HFF-Myc (cell line): ENCODE measurements at regions not wholly inside any gene's neighbourhood (a gene's known extent, or its start where the extent isn't known, plus 50 kb on each side); places are given as distances from the start of the nearest gene placed in this dataset.
"Not testable (repeated sequence)": the region's sequence is repeated elsewhere in the genome, so short reads cannot be mapped to it uniquely, and the experiment has no call there.

ENCODE experiments used
- DNase-seq: peaks from one replicate; pipeline ENCODE4 v3.0.0-alpha.2; 2011; ENCODE audit warnings: low read depth; ENCODE audit errors: extremely low read depth
- H3K4me3 ChIP-seq: replicated peaks from 2 replicates; pipeline ENCODE4 v1.5.1; 2011; ENCODE audit warnings: low read depth, mild to moderate bottlenecking, control low read depth, low read length
- TF ChIP-seq, protein P1 (sequence below): IDR thresholded peaks from 2 replicates; pipeline ENCODE4 v1.5.1; 2012; ENCODE audit warnings: mild to moderate bottlenecking, low read depth, low read length, control low read depth; ENCODE audit errors: missing control alignments

DNA sequence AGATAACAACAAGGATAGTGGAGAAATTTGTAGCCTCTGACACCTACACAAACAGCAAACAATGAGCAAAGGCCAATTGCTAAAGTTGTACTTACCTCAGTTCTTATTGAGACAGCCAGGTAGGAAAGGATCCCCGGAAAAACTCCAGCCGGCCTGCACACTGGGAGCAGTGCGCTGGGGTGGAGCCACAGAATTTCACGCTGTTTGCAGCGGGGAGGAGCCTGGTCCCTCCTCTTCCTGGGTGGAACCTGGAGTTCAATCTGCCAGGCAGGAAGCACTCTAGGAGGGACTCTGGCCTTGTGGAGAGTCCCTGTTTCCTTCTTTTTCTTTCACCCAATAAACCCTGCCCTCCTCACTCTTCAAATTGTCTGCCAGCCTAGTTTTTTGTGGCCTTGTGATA is 382.6 kb upstream of the TGIF2LX start:
- DNase-seq, H3K4me3 ChIP-seq: not testable (repeated sequence)

DNA sequence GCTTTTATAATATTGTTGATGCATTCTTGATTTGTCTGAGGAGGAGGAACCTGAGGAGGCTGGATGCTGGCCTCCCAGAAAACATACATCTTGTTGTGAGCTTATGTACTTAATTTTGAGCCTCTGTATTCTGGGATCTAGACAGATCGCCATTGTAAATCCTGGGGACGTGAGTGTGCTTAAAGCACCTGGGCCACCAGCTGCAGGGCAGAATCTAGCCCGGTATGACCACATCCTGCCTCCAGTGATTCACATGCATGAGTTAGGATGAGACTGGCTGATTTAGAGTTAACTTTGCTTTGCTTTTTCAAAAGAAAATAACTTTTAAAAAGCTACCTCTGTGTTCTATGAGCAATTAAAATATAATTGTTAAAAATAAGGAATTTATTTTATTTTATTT is 364.6 kb upstream of the TGIF2LX start:
- not testable (repeated sequence) for DNase-seq, H3K4me3 ChIP-seq

DNA sequence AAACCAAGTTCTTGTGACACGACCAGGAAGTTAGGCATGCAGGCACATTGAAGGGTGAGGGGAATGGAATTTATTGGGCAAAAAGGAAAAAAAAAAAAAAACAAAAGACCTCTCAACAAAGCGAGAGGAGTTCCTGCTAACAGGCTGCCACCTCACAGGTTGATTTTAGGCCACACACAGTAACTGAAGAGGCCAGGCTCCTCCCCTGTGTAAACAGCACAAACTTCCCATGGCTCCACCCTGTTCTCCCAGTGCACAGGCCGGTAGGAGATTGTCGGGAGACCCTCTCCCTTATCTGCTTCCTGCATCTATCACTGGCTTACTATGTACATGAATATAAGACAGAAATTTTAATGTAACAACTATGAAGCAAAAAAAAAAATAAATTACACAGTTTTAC is 359.6 kb upstream of the TGIF2LX start:
- not testable (repeated sequence) for DNase-seq, H3K4me3 ChIP-seq

DNA sequence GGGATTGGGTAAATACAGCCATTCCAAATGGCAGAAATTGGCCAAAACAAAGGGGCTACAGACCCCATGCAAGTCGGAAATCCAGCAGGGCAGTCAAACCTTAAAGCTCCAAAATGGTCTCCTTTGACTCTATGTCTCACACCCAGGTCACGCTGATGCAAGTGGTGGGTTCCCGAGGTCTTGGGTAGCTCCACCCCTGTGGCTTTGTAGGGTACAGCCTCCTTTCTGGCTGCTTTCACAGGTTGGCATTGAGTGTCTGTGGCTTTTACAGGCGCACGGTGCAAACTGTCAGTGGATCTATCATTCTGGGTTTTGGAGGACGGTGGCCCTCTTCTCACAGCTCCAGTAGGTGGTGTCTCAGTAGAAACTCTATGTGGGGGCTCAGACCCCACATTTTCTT is 358.6 kb upstream of the TGIF2LX start:
- not testable (repeated sequence) for DNase-seq, H3K4me3 ChIP-seq

DNA sequence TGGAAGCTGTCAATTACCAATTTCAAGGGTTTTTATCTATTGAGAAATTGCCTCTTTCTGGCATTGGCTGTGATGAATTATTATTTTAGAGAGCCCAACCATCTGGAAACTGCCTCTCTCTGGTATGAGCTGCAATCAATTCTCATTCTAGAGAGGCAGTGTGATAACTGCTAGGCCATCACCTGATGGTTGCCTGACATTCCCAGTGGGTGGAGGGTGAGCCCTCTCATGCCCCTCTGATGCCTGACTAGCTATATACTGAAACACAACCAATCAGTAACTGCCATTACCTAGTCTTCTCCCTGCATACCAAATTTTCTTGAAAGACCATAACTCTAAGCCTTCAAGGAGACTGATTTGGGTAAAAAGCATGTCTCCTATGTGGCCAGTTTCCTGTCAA is 353.9 kb upstream of the TGIF2LX start:
- not testable (repeated sequence) for H3K4me3 ChIP-seq, DNase-seq

DNA sequence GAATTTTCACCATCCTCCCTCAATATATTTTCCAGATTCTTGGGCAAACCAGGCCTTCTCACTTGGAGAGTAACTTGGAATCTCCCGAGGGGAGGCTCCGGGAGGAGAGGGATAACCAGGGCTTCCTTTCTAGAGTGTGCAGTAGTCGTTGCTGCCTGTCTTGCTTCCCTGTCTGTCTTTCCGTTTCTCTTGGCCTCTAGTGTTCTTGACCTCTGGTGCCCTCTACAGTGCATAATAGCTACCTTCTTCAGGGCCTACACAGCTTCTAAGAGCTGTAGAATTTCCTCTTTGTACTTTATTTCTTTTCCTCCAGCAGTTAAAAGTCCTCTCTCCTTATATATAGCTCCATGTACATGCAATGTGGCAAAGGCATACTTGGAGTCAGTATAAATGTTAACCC is 339.8 kb upstream of the TGIF2LX start:
- not testable (repeated sequence) for DNase-seq, H3K4me3 ChIP-seq

DNA sequence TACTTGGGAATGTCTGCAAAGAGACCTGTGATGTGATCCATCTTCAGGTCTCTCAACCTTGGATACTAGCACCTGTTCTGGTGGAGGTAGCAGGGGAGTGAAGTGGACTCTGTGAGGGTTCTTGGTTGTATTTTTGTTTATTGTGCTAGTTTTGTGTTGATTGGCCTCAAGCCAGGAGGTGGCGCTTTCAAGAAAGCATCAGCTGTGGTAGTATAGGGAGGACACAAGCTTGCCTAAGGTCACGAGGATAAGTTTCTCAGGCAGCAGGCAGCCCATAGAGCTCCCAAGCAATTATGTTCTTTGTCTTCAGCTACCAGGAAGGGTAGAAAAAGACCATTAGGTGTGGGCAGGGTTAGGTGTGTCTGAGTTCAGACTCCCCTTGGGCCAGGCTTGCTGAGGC is 289.9 kb upstream of the TGIF2LX start:
- not testable (repeated sequence) for DNase-seq, H3K4me3 ChIP-seq

DNA sequence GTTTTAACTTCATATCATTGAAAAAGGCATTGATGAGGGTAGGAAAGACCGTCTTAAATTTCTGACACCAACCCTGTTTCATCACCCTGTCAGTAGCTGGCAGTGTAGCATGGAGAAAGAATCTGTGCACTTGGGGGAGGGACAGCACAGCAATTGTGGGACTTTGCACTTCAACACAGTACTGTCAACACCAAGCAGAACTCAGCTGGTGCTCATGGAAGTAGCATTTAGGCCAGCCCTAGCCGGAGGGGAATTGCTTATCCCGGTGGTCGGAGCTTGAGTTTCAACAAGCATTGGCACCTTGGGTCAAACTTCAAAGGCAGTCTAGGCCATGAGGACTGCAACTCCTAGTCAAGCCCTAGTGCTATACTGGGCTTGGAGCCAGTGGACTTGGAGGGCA is 285.8 kb upstream of the TGIF2LX start:
- DNase-seq, H3K4me3 ChIP-seq: not testable (repeated sequence)

DNA sequence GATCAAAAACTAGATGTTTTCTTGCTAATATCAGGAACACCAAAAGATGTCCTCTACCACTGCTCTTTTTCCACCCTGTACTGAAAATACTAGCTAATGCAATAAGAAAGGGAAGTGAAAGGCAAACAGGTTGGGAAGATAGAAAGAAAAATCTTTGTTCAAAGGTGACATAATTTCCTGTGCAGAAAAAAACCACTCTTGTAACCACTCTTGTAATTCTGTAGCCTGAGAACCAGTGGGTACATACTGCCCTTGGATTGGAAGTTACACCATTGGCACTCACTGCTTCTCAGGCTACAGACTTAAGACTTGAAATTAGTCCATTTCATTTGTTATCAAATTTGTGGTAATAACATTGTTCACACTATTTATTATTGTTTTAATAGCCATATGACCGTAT is 263.0 kb upstream of the TGIF2LX start:
- H3K4me3 ChIP-seq, DNase-seq: not testable (repeated sequence)

DNA sequence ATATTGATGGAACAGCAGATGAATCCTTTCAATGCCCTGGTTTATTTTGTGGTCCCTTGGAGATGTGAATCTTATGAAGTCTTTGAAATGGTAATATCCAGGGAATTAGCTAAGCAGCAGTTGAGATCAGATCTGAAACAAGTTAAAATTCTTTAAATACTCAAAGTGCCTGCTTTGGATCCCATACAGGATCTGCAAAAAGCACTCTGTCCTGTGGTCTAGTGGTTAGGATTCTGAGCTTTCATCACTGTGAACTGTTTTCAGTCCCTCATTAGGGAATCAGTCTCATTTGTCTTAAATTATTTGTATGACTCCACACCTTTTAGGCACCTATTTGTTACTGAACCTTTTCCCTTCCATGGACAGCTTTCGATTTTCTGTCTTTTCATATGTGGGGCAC is 215.2 kb upstream of the TGIF2LX start:
- not testable (repeated sequence) for H3K4me3 ChIP-seq, DNase-seq

DNA sequence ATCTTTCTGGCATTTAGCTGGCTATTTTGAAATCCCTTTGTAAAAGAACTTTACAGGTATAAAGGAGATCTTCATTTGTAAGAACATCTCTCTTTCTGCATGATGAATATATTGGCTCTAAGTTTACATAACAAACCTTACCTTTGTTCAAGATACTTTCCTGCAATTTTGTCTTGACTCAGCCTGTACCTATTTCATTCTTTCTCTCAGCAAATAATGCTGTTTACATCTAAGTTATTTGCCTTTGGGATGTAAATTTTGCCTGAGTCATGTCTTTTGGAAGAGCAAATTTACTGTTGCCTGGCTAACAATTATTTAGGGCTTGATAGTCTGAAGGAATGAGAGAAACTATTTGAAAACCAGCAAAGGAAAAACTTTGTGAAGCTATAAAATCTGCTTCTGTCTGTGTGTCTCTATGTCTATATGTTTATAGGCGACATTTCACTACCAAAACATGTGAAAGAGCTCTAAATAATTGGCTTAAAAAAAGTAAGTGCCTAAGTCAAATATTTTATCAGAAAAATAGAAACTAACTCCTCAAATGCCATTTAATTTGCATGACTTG is 214.3 kb upstream of the TGIF2LX start:
- not testable (repeated sequence) for H3K4me3 ChIP-seq, DNase-seq

DNA sequence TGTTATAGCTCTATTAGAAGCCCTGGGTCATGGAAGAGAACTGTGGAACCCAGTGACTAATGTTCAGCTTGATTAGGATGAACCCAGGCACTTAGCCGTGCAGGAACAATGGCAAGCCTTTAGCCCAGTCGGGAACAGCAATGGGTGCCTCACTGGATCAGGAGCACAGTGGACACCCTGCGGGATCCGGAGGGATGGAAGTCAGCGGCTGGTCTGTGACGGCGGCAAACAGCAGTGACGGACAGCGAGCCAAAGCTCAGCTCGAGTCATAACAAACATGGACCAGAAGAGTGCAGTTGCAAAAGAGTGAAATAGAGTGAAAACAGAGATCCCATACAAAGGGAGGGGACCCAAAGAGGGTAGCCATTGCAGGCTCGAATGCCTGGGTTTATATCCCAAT is 187.3 kb upstream of the TGIF2LX start:
- not testable (repeated sequence) for DNase-seq, H3K4me3 ChIP-seq

DNA sequence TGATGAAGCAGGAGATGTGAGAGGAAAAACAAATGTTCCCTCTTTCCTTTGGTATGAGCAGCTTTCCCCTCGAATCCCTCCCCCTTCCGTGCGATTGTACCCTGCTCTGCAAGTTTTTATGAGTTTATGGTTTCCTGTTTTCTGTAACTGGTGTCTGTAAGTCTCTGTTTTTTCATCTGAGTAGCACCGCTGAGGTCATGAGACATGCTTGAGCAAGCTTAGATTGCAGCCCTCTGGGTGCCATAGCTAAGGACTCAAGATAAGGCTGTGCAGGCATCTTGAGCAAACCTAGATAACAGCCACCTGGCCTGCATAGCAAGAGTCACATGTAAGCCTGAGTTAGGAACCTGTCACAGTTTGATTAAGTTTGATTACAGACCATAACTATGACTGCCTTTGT is 165.2 kb upstream of the TGIF2LX start:
- not testable (repeated sequence) for DNase-seq

DNA sequence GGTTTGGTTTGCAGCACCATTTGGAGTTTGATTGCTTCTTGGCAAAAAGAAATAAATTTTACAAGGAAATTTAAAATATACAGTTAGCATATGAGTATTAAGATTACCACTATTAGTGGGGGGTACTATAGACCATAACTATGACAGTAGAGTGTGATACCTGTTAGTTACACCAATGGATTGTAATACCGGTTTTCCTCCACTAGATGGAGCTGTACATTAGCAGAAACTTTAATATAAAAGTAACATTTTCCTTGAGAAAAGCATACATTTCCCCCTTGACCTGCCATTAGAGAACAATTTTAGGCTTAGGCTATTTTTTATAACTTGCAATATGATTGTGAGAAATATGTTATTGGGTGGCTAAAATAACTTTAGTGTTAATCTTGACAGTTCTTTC is 163.9 kb upstream of the TGIF2LX start:
- DNase-seq: not testable (repeated sequence)

More for the DNA sequence above, 165.2 kb upstream of the TGIF2LX start:
- H3K4me3 ChIP-seq: not testable (repeated sequence)

DNA sequence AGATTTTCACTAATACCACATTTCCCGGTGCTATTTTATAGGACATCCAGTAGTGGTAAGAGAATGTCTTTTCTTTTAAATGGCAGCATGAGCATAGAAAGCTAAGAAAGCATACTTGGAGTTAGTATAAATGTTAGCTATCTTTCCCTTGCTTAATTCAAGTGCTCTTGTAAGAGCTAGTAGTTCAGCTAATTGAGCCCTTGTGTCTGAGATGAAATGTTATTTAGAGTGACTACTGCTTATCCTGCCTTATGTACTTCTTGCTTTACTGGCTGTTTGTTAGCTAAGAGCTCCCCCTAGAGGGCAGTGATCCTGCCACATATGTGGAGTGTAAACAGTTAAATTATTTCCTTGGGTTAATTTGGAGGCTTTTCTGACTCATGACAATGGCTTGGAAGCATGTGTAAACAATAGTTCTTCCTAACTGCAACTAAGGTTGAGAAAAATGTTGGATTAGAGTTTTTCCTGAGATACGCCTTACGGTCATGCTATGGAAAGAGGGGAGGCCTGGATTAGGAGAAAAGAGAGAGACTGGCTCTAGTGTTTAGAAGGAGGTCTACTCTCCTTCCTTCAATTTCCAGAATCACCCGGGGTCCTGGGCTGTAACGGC is 162.5 kb upstream of the TGIF2LX start:
- H3K4me3 ChIP-seq, DNase-seq: not testable (repeated sequence)

More for the DNA sequence above, 163.9 kb upstream of the TGIF2LX start:
- TF ChIP-seq, protein P1, sequence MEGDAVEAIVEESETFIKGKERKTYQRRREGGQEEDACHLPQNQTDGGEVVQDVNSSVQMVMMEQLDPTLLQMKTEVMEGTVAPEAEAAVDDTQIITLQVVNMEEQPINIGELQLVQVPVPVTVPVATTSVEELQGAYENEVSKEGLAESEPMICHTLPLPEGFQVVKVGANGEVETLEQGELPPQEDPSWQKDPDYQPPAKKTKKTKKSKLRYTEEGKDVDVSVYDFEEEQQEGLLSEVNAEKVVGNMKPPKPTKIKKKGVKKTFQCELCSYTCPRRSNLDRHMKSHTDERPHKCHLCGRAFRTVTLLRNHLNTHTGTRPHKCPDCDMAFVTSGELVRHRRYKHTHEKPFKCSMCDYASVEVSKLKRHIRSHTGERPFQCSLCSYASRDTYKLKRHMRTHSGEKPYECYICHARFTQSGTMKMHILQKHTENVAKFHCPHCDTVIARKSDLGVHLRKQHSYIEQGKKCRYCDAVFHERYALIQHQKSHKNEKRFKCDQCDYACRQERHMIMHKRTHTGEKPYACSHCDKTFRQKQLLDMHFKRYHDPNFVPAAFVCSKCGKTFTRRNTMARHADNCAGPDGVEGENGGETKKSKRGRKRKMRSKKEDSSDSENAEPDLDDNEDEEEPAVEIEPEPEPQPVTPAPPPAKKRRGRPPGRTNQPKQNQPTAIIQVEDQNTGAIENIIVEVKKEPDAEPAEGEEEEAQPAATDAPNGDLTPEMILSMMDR: peak; percentile 4
- not testable (repeated sequence) for H3K4me3 ChIP-seq

DNA sequence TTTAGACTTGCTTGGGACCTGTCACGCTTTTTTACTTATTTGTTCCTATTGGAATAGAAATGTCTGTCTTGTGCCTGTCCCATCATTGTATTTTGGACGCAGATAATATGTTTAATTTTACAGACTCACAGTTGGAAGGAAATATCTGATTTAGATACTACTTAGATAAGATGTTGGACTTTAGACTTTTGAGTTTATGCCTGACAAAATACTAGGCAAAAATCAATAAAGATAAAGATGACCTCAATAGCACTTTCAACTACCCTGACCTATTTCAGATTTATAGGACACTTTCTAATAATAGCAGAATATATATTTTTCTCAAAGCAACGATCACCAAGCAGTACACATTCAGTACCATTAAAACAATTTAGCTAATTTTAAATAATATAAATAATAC is 150.1 kb upstream of the TGIF2LX start:
- not testable (repeated sequence) for DNase-seq, H3K4me3 ChIP-seq

DNA sequence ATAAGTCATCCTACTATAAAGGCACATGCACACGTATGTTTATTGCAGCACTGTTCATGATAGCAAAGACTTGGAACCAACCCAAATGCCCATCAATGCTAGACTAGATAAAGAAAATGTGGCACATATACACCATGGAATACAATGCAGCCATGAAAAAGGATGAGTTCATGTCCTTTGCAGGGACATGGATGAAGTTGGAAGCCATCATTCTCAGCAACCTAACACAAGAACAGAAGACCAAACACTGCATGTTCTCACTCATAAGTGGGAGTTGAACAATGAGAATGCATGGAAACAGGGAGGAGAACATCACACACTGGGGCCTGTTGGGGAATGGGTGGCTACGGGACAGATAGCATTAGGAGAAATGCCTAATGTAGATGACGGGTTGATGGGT is 110.3 kb upstream of the TGIF2LX start:
- DNase-seq, H3K4me3 ChIP-seq: not testable (repeated sequence)

DNA sequence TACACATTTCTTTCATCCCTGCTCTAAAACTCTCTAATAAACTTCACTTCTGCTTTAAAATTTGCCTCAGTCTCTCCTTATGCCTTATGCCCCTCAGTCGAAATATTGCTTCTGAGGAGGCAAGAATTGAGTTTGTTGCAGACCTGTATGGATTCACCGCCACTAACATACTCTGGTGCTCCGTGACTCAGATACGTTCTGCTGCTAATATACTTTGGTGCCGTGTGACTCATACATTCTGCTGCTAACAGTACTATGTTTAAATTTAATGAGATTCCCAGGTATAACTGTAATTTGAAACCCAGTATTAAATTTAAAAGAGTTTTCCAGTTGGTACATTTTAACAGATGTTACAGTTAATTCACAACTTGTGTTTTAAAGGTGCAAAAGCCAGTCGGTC is 82.0 kb upstream of the TGIF2LX start:
- not testable (repeated sequence) for DNase-seq, H3K4me3 ChIP-seq

DNA sequence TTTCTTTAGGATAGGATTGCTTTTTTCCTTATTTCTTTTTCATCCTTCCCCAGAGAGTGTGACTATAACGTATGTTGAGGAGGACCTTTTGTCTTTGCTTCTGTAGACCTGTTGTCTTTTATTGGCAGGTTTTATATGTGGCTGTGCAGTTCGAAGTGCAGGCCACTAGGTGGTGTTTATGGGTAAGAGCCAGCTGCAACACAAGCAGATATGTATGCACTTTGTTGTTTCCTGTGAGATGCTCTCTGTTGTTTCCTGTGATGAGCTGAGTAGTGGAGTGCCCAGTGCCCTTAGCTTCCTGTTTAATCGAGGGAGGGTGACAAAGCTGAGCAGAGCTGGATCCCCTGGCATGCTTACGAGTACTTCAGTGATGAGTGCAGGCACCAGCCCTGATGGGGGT is 50.0 kb upstream of the TGIF2LX start:
- not testable (repeated sequence) for DNase-seq, H3K4me3 ChIP-seq
